Bronchial epithelial cell (primary cell): ENCODE measurements at regions not wholly inside any gene's neighbourhood (a gene's known extent, or its start where the extent isn't known, plus 50 kb on each side); places are given as distances from the start of the nearest gene placed in this dataset.

Source experiments
- DNase-seq: peaks from one replicate; pipeline ENCODE4 v3.0.0-alpha.2; 2010; ENCODE audit warnings: low read depth
- FAIRE-seq: peaks from 2 replicates; lab custom pipeline; 2011; peaks lifted over from hg19 to GRCh38; lab: Jason Lieb, UNC
- H3K27me3 ChIP-seq: 2 replicates; pipeline ENCODE4 v1.5.1; 2011; ENCODE audit warnings: low read length; ENCODE audit not compliant: control insufficient read depth, insufficient read depth
- H3K36me3 ChIP-seq: 2 replicates; pipeline ENCODE4 v1.5.1; 2011; ENCODE audit warnings: low read length; ENCODE audit not compliant: control insufficient read depth, insufficient read depth
- H3K4me3 ChIP-seq: 2 replicates; pipeline ENCODE4 v1.5.1; 2011; ENCODE audit warnings: mild to moderate bottlenecking, low read depth, low read length, control low read depth
- TF ChIP-seq, protein P1 (sequence below): IDR thresholded peaks from 2 replicates; pipeline ENCODE4 v1.5.1; 2011; ENCODE audit warnings: mild to moderate bottlenecking, moderate library complexity, low read length, control low read depth, inconsistent platforms; ENCODE audit not compliant: insufficient read depth, severe bottlenecking

GRCh38 chr2:117723888-117724434, 90.5 kb upstream of the DDX18 start:
- Histone ChIP-seq H3K4me3 (no peak overlapping the region), H3K36me3 (no peaks in the 10 kb centered on the region), H3K27me3 (no peaks in the 10 kb centered on the region)
- DNase-seq (no peak), FAIRE-seq (no peak)
- TF ChIP-seq, protein P1, sequence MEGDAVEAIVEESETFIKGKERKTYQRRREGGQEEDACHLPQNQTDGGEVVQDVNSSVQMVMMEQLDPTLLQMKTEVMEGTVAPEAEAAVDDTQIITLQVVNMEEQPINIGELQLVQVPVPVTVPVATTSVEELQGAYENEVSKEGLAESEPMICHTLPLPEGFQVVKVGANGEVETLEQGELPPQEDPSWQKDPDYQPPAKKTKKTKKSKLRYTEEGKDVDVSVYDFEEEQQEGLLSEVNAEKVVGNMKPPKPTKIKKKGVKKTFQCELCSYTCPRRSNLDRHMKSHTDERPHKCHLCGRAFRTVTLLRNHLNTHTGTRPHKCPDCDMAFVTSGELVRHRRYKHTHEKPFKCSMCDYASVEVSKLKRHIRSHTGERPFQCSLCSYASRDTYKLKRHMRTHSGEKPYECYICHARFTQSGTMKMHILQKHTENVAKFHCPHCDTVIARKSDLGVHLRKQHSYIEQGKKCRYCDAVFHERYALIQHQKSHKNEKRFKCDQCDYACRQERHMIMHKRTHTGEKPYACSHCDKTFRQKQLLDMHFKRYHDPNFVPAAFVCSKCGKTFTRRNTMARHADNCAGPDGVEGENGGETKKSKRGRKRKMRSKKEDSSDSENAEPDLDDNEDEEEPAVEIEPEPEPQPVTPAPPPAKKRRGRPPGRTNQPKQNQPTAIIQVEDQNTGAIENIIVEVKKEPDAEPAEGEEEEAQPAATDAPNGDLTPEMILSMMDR: no peak

GRCh38 chr2:117726747-117727146, 87.7 kb upstream of the DDX18 start:
- no peaks in the 10 kb centered on the region for H3K27me3 ChIP-seq
- FAIRE-seq (no peak), DNase-seq (no peak)
- TF ChIP-seq, protein P1: no peak
- H3K36me3 ChIP-seq: no peaks in the 10 kb centered on the region
- no peak overlapping the region for H3K4me3 ChIP-seq

DNA sequence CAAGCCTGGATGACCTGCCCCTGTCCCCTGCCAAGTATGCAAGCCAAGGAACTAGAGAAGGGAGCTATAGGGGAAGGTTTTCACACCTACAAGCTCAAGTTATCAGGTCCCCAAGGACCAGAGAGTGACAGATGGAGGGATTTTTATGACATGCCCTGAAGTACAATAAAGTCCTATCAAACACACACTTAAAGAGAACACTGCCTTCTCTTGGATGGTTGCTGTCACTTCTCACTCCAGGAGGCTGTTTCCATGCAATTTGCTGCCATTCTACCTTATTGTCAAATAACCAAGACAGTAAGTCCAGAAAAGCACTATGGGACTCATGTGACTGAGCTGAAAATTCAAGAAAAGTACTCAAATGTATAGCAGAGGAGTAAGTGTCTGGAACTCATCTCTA, 76.6 kb upstream of the DDX18 start:
- H3K36me3 ChIP-seq: no peaks in the 10 kb centered on the region
- no peak for FAIRE-seq
- H3K27me3 ChIP-seq: no peaks in the 10 kb centered on the region
- no peak for DNase-seq
- TF ChIP-seq, protein P1: no peak
- H3K4me3 ChIP-seq: no peak overlapping the region

GRCh38 chr2:117738991-117739839, 75.3 kb upstream of the DDX18 start:
- FAIRE-seq: no peak
- Histone ChIP-seq H3K4me3 (no peak overlapping the region), H3K36me3 (no peaks in the 10 kb centered on the region), H3K27me3 (no peaks in the 10 kb centered on the region)
- TF ChIP-seq, protein P1: no peak
- no peak for DNase-seq

DNA sequence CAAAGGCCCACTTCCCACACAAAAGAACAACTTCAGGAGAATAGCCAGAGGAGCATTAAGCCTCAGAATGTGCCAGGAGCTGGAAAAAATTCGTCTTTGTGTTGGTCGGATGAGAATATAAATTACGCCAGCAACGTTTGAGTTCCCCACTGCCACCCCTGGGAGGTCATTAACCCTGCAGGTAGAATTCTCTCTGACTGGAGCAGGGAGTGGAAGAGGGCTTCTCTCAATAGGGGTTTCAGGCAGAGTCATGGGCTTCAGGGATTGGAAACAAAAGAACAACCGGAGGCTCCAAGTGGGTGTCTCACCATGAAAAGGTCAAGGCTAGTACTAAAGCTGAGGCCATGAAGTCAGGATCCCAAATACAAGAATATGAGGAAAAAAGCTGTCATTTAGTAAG, 69.0 kb upstream of the DDX18 start:
- TF ChIP-seq, protein P1: no peak
- Histone ChIP-seq H3K4me3 (no peak overlapping the region), H3K36me3 (no peaks in the 10 kb centered on the region), H3K27me3 (no peaks in the 10 kb centered on the region)
- DNase-seq (no peak), FAIRE-seq (no peak)
